ENCODE measurements at regions not wholly inside any gene's neighbourhood (a gene's known extent, or its start where the extent isn't known, plus 50 kb on each side); places are given as distances from the start of the nearest gene placed in this dataset.

DNA sequence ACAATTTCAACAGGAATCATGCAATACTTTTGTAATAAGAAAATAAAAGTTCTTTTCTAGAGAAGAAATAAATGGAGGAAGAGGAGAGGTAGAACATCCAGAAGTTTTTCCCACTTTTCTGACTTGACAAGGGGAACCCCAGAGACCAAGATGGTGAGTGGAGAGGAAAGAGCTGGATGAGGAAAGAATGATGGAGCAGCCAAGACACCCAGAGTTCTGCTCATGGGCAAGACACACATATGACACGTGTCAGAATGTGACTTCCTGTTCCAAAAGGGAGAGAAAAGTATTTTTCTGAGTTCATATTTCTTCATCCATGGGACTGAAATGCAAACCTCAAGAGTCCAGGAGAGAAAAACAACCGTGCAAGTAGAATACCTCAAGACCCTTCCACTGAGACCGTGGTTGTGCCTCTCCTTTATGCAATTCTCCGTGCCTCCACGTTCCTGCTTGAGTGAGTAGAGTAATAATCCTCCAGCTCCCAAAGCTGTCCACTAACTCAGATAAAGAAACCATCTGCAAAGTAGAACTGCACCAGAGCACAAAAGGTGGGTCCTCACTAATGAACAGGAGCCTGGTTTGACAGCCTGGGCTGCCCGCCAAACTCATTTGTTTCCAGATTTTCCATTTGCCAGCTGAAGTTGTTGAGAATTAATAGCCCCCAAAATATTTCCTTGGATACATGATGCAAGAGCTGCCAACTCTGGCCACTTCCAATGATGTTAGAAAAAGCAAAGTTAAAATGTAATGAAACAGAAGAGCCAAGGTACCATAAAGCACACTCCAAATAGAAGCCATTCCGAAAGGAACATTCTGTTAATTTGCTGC, 272.6 kb upstream of the IGF1R start:
- no peak for TF ChIP-seq ZFX (IDR thresholded peaks at IDR 0.05)
- TF ChIP-seq, protein P1, sequence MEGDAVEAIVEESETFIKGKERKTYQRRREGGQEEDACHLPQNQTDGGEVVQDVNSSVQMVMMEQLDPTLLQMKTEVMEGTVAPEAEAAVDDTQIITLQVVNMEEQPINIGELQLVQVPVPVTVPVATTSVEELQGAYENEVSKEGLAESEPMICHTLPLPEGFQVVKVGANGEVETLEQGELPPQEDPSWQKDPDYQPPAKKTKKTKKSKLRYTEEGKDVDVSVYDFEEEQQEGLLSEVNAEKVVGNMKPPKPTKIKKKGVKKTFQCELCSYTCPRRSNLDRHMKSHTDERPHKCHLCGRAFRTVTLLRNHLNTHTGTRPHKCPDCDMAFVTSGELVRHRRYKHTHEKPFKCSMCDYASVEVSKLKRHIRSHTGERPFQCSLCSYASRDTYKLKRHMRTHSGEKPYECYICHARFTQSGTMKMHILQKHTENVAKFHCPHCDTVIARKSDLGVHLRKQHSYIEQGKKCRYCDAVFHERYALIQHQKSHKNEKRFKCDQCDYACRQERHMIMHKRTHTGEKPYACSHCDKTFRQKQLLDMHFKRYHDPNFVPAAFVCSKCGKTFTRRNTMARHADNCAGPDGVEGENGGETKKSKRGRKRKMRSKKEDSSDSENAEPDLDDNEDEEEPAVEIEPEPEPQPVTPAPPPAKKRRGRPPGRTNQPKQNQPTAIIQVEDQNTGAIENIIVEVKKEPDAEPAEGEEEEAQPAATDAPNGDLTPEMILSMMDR (conservative IDR thresholded peaks at IDR 0.05) = no peak
- no peak overlapping the region for H3K27ac ChIP-seq

DNA sequence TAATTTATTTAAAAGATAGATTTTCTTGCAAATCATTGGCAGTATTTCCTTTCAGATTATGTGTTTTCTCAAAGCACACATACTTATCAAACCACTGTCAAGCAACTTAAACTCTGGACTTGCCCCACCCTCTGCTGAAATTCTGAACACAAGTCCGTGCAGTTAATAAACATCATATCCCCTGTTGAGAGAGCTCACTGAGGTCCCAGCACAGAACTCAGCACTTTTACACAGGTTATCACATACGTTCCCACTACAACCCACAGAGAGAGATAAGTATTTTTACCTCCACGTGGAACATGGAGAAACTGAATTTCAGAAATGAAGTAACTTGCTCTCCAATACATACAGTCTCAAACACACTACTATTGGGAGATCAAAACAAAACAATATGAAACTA, 267.6 kb upstream of the IGF1R start:
- no peak overlapping the region for H3K27ac ChIP-seq
- no peak for TF ChIP-seq ZFX (IDR thresholded peaks at IDR 0.05)
- TF ChIP-seq, protein P1 (conservative IDR thresholded peaks at IDR 0.05) = no peak

DNA sequence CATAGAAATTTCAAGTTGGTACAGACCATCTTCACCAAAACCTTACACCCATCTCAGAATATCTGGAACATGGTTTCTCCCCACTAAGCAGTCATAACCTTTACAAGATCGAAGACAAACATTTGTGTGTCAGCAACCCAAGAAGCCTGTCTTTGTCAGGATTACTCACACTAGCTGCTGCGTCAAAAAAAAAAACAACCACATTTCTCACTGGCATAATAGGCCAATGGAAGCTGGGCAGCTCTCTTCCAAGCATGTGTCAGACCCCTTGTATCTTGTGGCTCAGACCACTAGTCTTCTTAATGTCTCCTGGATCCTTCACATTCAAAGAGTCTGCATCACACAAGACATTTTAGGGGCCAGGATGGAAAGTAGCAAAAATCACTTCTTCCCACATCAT, 266.9 kb upstream of the IGF1R start:
- TF ChIP-seq, protein P1 (conservative IDR thresholded peaks at IDR 0.05) = no peak
- no peak for TF ChIP-seq ZFX (IDR thresholded peaks at IDR 0.05)

DNA sequence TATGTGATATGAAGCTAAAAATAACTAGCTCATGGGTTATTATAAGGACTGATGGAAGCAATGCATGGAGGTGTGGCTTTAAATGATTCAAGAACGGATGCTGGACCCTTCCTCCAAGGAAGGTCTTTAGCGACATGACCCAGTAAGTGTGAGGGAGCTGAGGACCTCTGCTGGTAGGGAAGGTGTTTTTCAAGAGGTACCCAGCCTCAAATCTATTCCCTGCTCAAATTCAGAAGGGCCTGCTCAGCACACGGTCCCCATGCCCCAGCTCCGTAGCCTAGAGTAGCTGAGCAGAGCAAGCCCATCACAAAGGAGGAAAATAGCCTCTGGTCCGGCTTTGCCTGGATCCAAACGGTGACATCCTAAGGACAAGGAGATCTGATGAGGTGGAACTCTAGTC, 266.2 kb upstream of the IGF1R start:
- TF ChIP-seq, protein P1 (conservative IDR thresholded peaks at IDR 0.05) = peak; percentile 29
- no peak for TF ChIP-seq ZFX (IDR thresholded peaks at IDR 0.05)
- no peak overlapping the region for H3K27ac ChIP-seq

More for the DNA sequence above, 266.9 kb upstream of the IGF1R start:
- H3K27ac ChIP-seq = no peak overlapping the region

DNA sequence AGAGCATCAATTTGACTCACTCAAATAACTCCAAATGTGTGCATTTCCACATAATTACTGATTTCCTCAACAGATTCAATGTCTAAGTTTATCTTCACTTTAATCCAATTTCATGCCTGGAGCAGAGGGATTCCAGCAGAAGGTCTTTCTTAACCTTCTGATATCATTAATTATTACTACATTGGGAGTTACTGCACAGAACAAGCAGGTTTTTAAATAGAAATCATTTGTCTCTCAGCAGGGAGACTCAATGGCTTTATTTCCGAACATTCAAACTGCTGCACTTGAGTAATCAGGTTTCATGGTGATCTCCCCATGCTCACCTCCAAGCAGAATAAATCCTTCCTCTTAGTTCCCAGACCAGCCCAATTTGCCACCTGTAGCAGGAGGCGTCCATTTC, 264.8 kb upstream of the IGF1R start:
- TF ChIP-seq ZFX (IDR thresholded peaks at IDR 0.05) = no peak
- TF ChIP-seq, protein P1 (conservative IDR thresholded peaks at IDR 0.05) = no peak
- no peak overlapping the region for H3K27ac ChIP-seq

DNA sequence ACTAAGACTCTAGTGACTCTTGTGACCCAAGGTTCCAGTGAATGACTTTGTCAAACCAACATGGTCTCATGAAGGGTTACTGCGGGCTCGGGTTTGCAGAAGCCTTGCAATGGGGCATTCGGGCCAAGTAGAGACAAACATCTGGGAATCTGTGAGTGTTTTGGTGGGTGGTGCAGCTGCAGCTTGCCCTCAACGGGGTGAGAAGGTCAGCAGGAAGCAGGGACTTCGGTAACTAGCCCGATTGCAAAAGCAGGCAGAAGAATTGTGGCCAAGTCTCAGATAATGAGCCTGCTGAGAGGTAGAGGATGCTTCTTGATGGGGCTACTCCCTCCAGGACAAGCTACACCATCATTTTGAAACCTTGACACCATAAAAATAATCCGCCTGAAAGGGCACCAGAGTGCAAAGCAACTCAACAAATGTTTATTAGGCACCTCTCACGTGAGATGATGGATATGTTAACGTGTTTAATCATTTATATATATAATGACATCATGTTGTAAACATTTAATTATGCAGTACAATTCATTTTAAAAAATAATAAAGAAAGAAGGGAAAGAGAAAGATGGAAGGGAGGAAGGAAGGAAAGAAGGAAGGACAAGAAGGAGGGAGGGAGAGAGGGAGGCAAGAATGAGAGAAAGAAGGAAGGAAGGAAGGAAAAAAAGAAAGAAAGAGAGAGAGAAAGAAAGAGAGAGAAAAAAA, 263.9 kb upstream of the IGF1R start:
- TF ChIP-seq, protein P1 (conservative IDR thresholded peaks at IDR 0.05) = no peak
- no peak overlapping the region for H3K27ac ChIP-seq

DNA sequence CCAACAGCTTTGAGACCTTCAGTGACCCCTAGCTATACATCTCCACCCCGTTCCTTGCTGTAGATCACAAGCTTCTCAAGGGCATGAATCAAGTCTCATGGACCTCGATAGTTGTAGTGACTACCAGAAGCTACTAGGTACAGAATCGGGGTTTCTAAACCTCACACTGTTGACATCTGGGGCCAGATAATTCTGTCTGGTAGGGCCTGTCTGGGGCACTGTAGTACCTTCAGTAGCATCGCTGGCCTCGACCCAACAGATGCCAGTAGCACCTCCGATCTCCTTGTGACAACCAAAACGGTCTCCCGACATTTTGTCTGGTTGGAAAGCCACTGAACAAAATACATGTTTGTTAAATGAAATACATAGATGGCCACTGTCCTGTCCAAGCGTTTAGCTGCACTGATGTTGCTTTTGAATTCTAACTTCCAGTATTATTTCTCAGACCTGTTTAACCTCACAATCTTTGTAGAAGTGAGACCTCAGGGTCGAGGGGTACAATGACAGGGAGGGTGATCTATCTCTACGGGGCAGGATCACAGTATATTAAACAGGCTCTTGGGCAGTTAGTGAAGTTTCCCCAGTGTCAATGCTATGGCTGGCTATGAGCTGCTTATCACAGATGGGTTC, 262.5 kb upstream of the IGF1R start:
- no peak overlapping the region for H3K27ac ChIP-seq
- TF ChIP-seq, protein P1 (conservative IDR thresholded peaks at IDR 0.05) = no peak
- no peak for TF ChIP-seq ZFX (IDR thresholded peaks at IDR 0.05)
